SK-N-SH treated with all-trans-retinoic acid at 6 μM for 48 hours (cell line): ENCODE measurements at regions not wholly inside any gene's neighbourhood (a gene's known extent, or its start where the extent isn't known, plus 50 kb on each side); places are given as distances from the start of the nearest gene placed in this dataset.

ENCODE experiments used
- ATAC-seq: fragments of 200-7000 bp; cut with Tn5 transposase; 3 replicates; pipeline ENCODE4 v1.9.1; 2020; ENCODE audit warnings: mild to moderate bottlenecking, moderate library complexity
- ARNTL ChIP-seq: fragments of 450-650 bp; formaldehyde crosslinking; IDR thresholded peaks from 2 replicates; pipeline ENCODE4 v1.5.0; 2020; ENCODE audit warnings: low read depth, mild to moderate bottlenecking, moderate library complexity, borderline replicate concordance
- BACH2 ChIP-seq: fragments of 250-450 bp; sonication (Bioruptor Pico); IDR thresholded peaks from 2 replicates; pipeline ENCODE4 v1.9.0; 2021; ENCODE audit warnings: mild to moderate bottlenecking, borderline replicate concordance
- CREB5 ChIP-seq: fragments of 250-450 bp; sonication (Bioruptor Pico); IDR thresholded peaks from 2 replicates; pipeline ENCODE4 v1.5.1; 2020; ENCODE audit warnings: low read depth, mild to moderate bottlenecking, moderate library complexity
- CSDC2 ChIP-seq: fragments of 250-450 bp; sonication (Bioruptor Pico); IDR thresholded peaks from 2 replicates; pipeline ENCODE4 v1.5.0; 2020; ENCODE audit warnings: mild to moderate bottlenecking, moderate library complexity
- CSRNP3 ChIP-seq: fragments of 250-450 bp; sonication (Bioruptor Pico); IDR thresholded peaks from 2 replicates; pipeline ENCODE4 v1.5.1; 2021; ENCODE audit warnings: mild to moderate bottlenecking, moderate library complexity
- ESRRG ChIP-seq: fragments of 250-450 bp; sonication (Bioruptor Pico); IDR thresholded peaks from 2 replicates; pipeline ENCODE4 v1.6.1; 2021; ENCODE audit warnings: mild to moderate bottlenecking
- ISL1 ChIP-seq: fragments of 250-450 bp; sonication (Bioruptor Pico); IDR thresholded peaks from 2 replicates; pipeline ENCODE4 v2.1.2; 2022; ENCODE audit warnings: mild to moderate bottlenecking, moderate library complexity
- OSR1 ChIP-seq: fragments of 250-450 bp; sonication (Bioruptor Pico); IDR thresholded peaks from 2 replicates; pipeline ENCODE4 v1.8.0; 2022; ENCODE audit warnings: moderate library complexity, mild to moderate bottlenecking, inconsistent platforms
- PATZ1 ChIP-seq: fragments of 250-450 bp; sonication (Bioruptor Pico); IDR thresholded peaks from 2 replicates; pipeline ENCODE4 v1.8.0; 2020; ENCODE audit warnings: mild to moderate bottlenecking, moderate library complexity, borderline replicate concordance
- PPARA ChIP-seq: fragments of 250-450 bp; sonication (Bioruptor Pico); IDR thresholded peaks from 2 replicates; pipeline ENCODE4 v1.5.0; 2020; ENCODE audit warnings: mild to moderate bottlenecking, borderline replicate concordance
- RARB ChIP-seq: fragments of 250-450 bp; sonication (Bioruptor Pico); IDR thresholded peaks from 2 replicates; pipeline ENCODE4 v1.8.0; 2021; ENCODE audit warnings: mild to moderate bottlenecking, moderate library complexity
- SNAI2 ChIP-seq: fragments of 250-450 bp; sonication (Bioruptor Pico); IDR thresholded peaks from 2 replicates; pipeline ENCODE4 v1.5.0; 2020; ENCODE audit warnings: mild to moderate bottlenecking, moderate library complexity
- TCF4 ChIP-seq: fragments of 250-450 bp; sonication (Bioruptor Pico); IDR thresholded peaks from 2 replicates; pipeline ENCODE4 v1.8.0; 2021; ENCODE audit warnings: mild to moderate bottlenecking, moderate library complexity, borderline replicate concordance
- TOX ChIP-seq: fragments of 250-450 bp; sonication (Bioruptor Pico); IDR thresholded peaks from 2 replicates; pipeline ENCODE4 v1.8.0; 2021; ENCODE audit warnings: mild to moderate bottlenecking, moderate library complexity, borderline replicate concordance
- TSHZ2 ChIP-seq: fragments of 250-450 bp; sonication (Bioruptor Pico); IDR thresholded peaks from 2 replicates; pipeline ENCODE4 v1.5.0; 2020; ENCODE audit warnings: mild to moderate bottlenecking, moderate library complexity
- ZC3H10 ChIP-seq: fragments of 250-450 bp; sonication (Bioruptor Pico); IDR thresholded peaks from 2 replicates; pipeline ENCODE4 v1.5.1; 2021; ENCODE audit warnings: mild to moderate bottlenecking, moderate library complexity
- ZFP3 ChIP-seq: fragments of 250-450 bp; sonication (Bioruptor Pico); IDR thresholded peaks from 2 replicates; pipeline ENCODE4 v1.5.0; 2020; ENCODE audit warnings: mild to moderate bottlenecking, moderate library complexity
- ZFP30 ChIP-seq: fragments of 450-650 bp; formaldehyde crosslinking; IDR thresholded peaks from 2 replicates; pipeline ENCODE4 v1.5.0; 2022; ENCODE audit warnings: mild to moderate bottlenecking, moderate library complexity
- ZNF565 ChIP-seq: fragments of 450-650 bp; formaldehyde crosslinking; conservative IDR thresholded peaks from 2 replicates; pipeline ENCODE4 v1.5.0; 2020; ENCODE audit warnings: low read depth, mild to moderate bottlenecking, moderate library complexity
- ZNF70 ChIP-seq: fragments of 450-650 bp; formaldehyde crosslinking; IDR thresholded peaks from 2 replicates; pipeline ENCODE4 v1.5.0; 2020; ENCODE audit warnings: mild to moderate bottlenecking, moderate library complexity
- ZNF8 ChIP-seq: fragments of 450-650 bp; formaldehyde crosslinking; IDR thresholded peaks from 2 replicates; pipeline ENCODE4 v1.5.0; 2020; ENCODE audit warnings: mild to moderate bottlenecking, moderate library complexity
- TF ChIP-seq, protein P1 (sequence below): fragments of 250-450 bp; sonication (Bioruptor Pico); IDR thresholded peaks from 2 replicates; pipeline ENCODE4 v1.8.0; 2021; ENCODE audit warnings: low read depth, mild to moderate bottlenecking, moderate library complexity, borderline replicate concordance

DNA sequence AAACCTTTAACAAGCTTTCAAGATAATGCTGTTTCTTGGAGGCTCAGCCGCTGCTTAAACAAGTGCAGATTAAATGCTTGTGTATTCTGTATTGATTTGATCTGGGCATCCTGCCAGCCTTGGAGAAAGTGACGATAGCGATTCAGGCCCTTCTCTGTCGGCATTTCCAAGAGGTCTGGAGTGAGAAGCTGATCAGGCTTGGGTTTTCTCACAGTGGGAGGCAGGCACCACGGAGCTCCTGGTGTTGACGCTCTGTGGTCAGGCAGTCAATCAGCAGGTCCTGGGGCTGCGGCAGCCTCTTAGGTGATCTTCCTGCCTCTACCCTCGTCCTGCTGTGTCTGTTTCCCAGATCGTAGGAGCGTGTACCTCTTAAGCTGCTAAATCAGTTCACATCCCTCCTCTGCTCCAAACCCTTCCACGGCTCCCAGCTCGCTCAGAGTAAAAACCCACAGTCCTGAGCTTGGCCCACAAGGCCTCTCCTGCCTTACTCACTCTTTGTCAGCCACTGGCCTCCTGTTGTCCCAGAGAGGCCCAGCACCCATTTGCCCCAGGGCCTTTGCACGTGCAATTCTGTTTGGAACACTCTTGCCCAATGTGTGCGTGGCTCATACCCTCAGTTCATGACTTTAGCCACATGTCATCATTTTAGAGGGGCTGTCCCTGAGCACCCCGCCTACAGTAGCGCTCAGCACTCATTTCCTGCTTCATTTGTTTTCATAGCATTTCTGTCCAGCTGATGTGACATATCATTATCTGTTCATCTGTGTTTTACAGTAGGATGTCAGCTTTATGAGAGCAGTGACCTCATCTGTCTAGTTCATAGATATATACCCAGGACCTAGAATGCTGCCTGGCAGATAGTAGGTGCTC lies 155.4 kb downstream of the AACS start:
- ATAC-seq: no peak

DNA sequence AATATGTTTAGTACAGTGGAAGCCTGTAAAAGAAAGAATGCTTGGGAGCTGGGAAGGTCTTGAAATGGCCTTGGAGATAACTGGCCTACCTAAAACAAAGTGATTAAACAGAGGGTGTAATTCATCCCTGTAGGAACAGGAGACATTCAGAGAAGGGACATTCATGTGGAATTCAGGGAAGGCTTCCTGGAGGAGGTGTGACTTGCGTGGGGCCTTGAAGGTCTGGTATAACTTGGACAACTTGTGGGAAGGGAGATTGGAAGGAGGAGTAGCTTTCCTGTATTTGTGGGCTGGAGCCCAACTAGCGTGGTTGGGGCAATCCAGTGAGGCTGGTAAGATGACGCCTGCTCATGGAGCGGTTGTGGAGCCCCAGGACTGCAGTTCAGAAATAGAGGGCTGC lies 156.4 kb downstream of the AACS start:
- no peak for TF ChIP-seq CSDC2
- no peak for TF ChIP-seq BACH2 (CRISPR knock-in tag)
- ATAC-seq: no peak

More for the DNA sequence above, 155.4 kb downstream of the AACS start:
- TF ChIP-seq TOX (CRISPR knock-in tag): no peak

DNA sequence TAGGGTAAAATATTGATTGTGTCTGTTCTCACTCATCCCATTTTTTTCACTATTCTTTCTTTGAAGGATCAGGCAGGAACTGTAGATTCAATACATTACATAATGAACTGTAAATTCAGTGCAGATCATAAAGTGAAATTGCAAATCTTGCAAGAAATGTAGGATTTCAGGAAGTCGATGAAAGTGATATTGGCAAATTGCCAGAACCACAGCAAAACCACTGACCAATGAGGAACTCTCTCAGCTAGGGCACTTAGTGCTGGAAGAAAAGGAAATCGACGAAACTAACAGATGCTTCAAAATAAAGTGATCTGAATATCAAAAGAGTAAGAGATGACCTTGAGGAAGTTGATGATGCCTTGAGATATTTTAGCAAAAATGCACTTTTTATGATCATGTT lies 157.6 kb downstream of the AACS start:
- ATAC-seq: no peak
- no peak for TF ChIP-seq TCF4 (CRISPR knock-in tag)
- no peak for TF ChIP-seq ZNF8
- no peak for TF ChIP-seq PPARA (CRISPR knock-in tag)
- TF ChIP-seq TOX (CRISPR knock-in tag): no peak
- no peak for TF ChIP-seq ZNF70 (CRISPR knock-in tag)
- TF ChIP-seq CREB5 (CRISPR knock-in tag): no peak
- TF ChIP-seq BACH2 (CRISPR knock-in tag): no peak
- TF ChIP-seq ZFP3 (CRISPR knock-in tag): no peak
- TF ChIP-seq CSDC2: no peak
- no peak for TF ChIP-seq ZNF565 (CRISPR knock-in tag)
- TF ChIP-seq CSRNP3: no peak

DNA sequence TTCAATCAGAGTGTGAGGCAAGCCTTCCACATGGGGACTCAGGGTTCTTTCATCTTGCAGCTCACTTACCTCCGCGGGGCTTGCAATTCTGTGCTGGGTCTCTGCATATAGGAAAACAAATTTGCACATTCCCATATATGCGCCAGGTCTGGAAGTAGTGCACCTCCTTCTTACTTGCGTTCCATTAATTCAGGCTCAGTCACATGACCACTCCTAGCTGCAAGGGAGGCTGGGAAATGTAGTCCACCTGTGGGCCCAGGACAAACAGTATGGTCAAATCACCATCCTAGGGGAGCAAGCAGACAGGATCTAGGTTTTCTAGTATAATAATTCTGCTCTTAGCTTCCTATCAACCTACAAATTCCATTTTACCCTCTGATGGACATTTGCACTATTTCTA lies 160.4 kb downstream of the AACS start:
- ATAC-seq: no peak
- TF ChIP-seq ZNF565 (CRISPR knock-in tag) (no peak), RARB (CRISPR knock-in tag) (no peak), ZNF70 (CRISPR knock-in tag) (no peak), BACH2 (CRISPR knock-in tag) (no peak), SNAI2 (CRISPR knock-in tag) (no peak), TCF4 (CRISPR knock-in tag) (no peak), ZC3H10 (no peak), ZFP3 (CRISPR knock-in tag) (no peak), ARNTL (CRISPR knock-in tag) (no peak), ESRRG (CRISPR knock-in tag) (no peak), ISL1 (CRISPR knock-in tag) (no peak), ZFP30 (CRISPR knock-in tag) (no peak)
- TF ChIP-seq, protein P1, sequence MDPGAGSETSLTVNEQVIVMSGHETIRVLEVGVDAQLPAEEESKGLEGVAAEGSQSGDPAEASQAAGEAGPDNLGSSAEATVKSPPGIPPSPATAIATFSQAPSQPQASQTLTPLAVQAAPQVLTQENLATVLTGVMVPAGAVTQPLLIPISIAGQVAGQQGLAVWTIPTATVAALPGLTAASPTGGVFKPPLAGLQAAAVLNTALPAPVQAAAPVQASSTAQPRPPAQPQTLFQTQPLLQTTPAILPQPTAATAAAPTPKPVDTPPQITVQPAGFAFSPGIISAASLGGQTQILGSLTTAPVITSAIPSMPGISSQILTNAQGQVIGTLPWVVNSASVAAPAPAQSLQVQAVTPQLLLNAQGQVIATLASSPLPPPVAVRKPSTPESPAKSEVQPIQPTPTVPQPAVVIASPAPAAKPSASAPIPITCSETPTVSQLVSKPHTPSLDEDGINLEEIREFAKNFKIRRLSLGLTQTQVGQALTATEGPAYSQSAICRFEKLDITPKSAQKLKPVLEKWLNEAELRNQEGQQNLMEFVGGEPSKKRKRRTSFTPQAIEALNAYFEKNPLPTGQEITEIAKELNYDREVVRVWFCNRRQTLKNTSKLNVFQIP: no peak

- no peak for ATAC-seq
- TF ChIP-seq ZC3H10: no peak
- no peak for TF ChIP-seq BACH2 (CRISPR knock-in tag)
- no peak for TF ChIP-seq ZFP30 (CRISPR knock-in tag)
- TF ChIP-seq PPARA (CRISPR knock-in tag): no peak
- no peak for TF ChIP-seq OSR1
- no peak for TF ChIP-seq TCF4 (CRISPR knock-in tag)
- no peak for TF ChIP-seq RARB (CRISPR knock-in tag)
- no peak for TF ChIP-seq PATZ1 (CRISPR knock-in tag)
- TF ChIP-seq ISL1 (CRISPR knock-in tag): no peak
- TF ChIP-seq ZNF8: no peak
- no peak for TF ChIP-seq TSHZ2 (CRISPR knock-in tag)
- no peak for TF ChIP-seq ESRRG (CRISPR knock-in tag)
Measured at GRCh38 chr12:125228519-125229260, 163.5 kb downstream of the AACS start.
